AG04450 (cell line): ENCODE measurements at regions not wholly inside any gene's neighbourhood (a gene's known extent, or its start where the extent isn't known, plus 50 kb on each side); places are given as distances from the start of the nearest gene placed in this dataset.

Experiments
- CTCF ChIA-PET: fragments of 300-600, 350-600 bp; formaldehyde crosslinking; extraction: SDS; loops from one replicate; lab custom pipeline; 2022; ENCODE audit warnings: antibody characterized with exemption, inconsistent platforms; lab: Charles Lee
- POLR2A ChIA-PET: fragments of 350-600 bp; formaldehyde crosslinking; extraction: SDS; loops from one replicate; lab custom pipeline; 2021; ENCODE audit warnings: antibody characterized with exemption, inconsistent platforms; lab: Yijun Ruan, JAX
- DNase-seq: peaks from one replicate; pipeline ENCODE4 v3.0.0-alpha.2; 2011; ENCODE audit warnings: low read depth, low spot score
- H3K27ac ChIP-seq: one replicate; pipeline ENCODE4 v1.5.1; 2012; ENCODE audit warnings: low read depth, low read length, control low read depth
- H3K27me3 ChIP-seq: one replicate; pipeline ENCODE4 v1.6.0; 2012; ENCODE audit warnings: low read length; ENCODE audit not compliant: control insufficient read depth, insufficient read depth
- H3K4me3 ChIP-seq: 2 replicates; pipeline ENCODE4 v1.5.1; 2011; ENCODE audit warnings: mild to moderate bottlenecking, low read depth, low read length, control low read depth
- H3K9me3 ChIP-seq: 2 replicates; pipeline ENCODE4 v1.5.1; 2012; ENCODE audit warnings: low read length; ENCODE audit not compliant: control insufficient read depth, insufficient read depth
- TF ChIP-seq, protein P1 (sequence below): IDR thresholded peaks from 2 replicates; pipeline ENCODE4 v1.5.1; 2011; ENCODE audit warnings: low read depth, low read length, control low read depth, inconsistent platforms

DNA sequence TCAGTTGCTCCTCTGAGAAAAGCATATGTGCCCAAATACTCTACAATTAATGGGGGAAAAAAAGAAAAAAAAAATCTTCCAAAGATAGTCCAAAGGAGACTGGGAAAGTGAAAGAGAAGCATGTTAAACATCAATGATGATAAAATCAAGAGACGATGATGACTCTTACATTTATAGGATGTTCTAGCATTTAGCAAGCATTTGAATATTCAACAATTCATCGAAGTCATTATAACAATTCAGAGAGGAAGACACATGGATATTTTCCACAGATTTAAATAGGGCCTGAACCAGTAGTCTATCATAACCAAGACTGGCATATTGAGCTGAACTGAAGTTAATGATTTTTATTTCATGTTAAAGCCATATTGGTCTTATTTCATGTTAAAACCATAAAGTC, 528.4 kb downstream of the INHBA start:
- Histone ChIP-seq H3K27me3 (no peaks in the 10 kb centered on the region), H3K9me3 (no peaks in the 10 kb centered on the region; the same call in 1 of the 2 replicates), H3K4me3 (no peak overlapping the region), H3K27ac (no peak overlapping the region)
- TF ChIP-seq, protein P1, sequence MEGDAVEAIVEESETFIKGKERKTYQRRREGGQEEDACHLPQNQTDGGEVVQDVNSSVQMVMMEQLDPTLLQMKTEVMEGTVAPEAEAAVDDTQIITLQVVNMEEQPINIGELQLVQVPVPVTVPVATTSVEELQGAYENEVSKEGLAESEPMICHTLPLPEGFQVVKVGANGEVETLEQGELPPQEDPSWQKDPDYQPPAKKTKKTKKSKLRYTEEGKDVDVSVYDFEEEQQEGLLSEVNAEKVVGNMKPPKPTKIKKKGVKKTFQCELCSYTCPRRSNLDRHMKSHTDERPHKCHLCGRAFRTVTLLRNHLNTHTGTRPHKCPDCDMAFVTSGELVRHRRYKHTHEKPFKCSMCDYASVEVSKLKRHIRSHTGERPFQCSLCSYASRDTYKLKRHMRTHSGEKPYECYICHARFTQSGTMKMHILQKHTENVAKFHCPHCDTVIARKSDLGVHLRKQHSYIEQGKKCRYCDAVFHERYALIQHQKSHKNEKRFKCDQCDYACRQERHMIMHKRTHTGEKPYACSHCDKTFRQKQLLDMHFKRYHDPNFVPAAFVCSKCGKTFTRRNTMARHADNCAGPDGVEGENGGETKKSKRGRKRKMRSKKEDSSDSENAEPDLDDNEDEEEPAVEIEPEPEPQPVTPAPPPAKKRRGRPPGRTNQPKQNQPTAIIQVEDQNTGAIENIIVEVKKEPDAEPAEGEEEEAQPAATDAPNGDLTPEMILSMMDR: no peak
- DNase-seq: no peak
- POLR2A ChIA-PET: no interaction called here
- CTCF ChIA-PET: no interaction called here

GRCh38 chr7:41170466-41170865, 532.4 kb downstream of the INHBA start:
- TF ChIP-seq, protein P1: no peak
- DNase-seq: no peak
- Histone ChIP-seq H3K27ac (no peak overlapping the region), H3K9me3 (no peaks in the 10 kb centered on the region; the same call in 1 of the 2 replicates), H3K4me3 (no peak overlapping the region), H3K27me3 (no peaks in the 10 kb centered on the region)
- CTCF ChIA-PET: no interaction called here
- POLR2A ChIA-PET: no interaction called here

- TF ChIP-seq, protein P1: no peak
- Histone ChIP-seq H3K4me3 (no peak overlapping the region), H3K9me3 (no peaks in the 10 kb centered on the region), H3K27ac (no peak overlapping the region), H3K27me3 (no peaks in the 10 kb centered on the region)
- ChIA-PET POLR2A (no interaction called here), CTCF (no interaction called here)
- DNase-seq: no peak
Observed at GRCh38 chr7:41169317-41169716, 533.6 kb downstream of the INHBA start.

- TF ChIP-seq, protein P1: no peak
- POLR2A ChIA-PET: no interaction called here
- Histone ChIP-seq H3K27me3 (no peaks in the 10 kb centered on the region), H3K27ac (no peak overlapping the region), H3K4me3 (no peak overlapping the region), H3K9me3 (no peaks in the 10 kb centered on the region)
- CTCF ChIA-PET: no interaction called here
- no peak for DNase-seq
Observed at GRCh38 chr7:41167836-41168235, 535.1 kb downstream of the INHBA start.

DNA sequence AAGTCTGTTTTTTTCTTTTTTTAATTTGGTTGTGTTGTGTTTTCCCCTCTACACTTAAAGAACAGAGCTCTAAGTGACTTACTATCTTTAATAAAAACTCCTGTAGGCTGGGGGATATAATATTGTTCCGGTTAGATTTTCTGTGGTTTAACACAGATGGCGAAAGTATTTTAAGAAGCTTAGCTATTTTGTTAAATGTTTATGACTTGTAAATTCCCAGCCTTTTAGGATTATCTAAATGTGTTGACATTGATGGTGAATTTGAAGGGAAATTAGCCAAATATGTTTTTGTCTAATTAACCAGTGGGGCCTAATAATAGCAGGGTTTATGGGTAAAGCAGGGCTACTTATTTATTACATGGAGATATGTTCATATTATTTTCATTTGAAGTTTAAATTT, 538.5 kb downstream of the INHBA start:
- ChIA-PET CTCF (interaction anchor here (0.5 kb wide), 1 partner anchor 506 kb away, joined by 9 read pairs; no protein-coding TSS in a partner anchor), POLR2A (no interaction called here)
- Histone ChIP-seq H3K9me3 (no peaks in the 10 kb centered on the region), H3K4me3 (no peak overlapping the region), H3K27me3 (no peaks in the 10 kb centered on the region), H3K27ac (no peak overlapping the region)
- TF ChIP-seq, protein P1: no peak
- DNase-seq: no peak
